ENCODE measurements at regions not wholly inside any gene's neighbourhood (a gene's known extent, or its start where the extent isn't known, plus 50 kb on each side); places are given as distances from the start of the nearest gene placed in this dataset.

DNA sequence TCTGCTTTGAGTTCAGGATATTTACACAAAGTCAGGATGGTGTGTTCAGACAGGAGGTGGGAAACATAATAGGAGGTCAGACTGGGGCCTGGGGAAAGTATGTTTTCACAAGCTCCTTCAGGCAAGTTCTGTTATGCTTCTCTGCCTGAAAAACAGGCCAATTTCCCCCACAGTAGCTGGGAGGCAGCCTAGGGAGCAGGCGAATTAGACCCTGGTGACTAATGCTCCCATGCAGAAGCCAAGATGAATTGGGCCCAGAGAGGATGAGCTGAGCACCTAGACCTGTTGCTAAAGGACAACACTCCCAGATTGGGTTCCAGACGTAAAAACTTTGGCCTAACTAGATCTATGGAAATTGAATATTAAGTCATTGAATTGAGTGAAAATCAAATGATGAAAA is 142.2 kb upstream of the MAP3K7 start:
- in situ Hi-C loops (cut with HindIII; ENCODE audit: low sequenced_read_pairs), result no loop called here
- TF ChIP-seq, protein P1, sequence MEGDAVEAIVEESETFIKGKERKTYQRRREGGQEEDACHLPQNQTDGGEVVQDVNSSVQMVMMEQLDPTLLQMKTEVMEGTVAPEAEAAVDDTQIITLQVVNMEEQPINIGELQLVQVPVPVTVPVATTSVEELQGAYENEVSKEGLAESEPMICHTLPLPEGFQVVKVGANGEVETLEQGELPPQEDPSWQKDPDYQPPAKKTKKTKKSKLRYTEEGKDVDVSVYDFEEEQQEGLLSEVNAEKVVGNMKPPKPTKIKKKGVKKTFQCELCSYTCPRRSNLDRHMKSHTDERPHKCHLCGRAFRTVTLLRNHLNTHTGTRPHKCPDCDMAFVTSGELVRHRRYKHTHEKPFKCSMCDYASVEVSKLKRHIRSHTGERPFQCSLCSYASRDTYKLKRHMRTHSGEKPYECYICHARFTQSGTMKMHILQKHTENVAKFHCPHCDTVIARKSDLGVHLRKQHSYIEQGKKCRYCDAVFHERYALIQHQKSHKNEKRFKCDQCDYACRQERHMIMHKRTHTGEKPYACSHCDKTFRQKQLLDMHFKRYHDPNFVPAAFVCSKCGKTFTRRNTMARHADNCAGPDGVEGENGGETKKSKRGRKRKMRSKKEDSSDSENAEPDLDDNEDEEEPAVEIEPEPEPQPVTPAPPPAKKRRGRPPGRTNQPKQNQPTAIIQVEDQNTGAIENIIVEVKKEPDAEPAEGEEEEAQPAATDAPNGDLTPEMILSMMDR (IDR thresholded peaks at IDR 0.05; ENCODE audit: low read depth, low read length), result no peak
- no peak overlapping the region for H3K4me3 ChIP-seq (ENCODE audit: low read depth, low read length)
- DNase-seq (ENCODE audit: low read depth, low spot score), result no peak

DNA sequence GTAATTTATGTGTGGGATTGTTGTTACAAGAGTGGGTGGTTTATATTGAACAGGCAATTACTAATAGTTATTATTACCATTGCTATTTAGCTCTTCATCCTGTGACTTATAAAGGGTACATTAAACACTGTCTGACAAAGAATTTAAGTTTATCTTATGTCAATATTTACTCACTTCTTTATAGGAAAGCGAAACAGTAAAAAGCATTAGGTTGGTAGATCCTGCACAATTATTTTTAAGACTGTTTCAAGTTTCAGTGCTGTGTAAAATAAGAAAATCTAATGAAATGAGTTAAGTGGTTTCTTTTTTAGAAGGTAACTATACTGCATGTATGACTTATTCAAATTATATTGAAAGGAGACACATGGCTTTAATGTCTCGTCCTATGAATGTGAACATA is 135.8 kb upstream of the MAP3K7 start:
- DNase-seq (ENCODE audit: low read depth, low spot score), result no peak
- H3K4me3 ChIP-seq (ENCODE audit: low read depth, low read length), result no peak overlapping the region
- in situ Hi-C loops (cut with HindIII; ENCODE audit: low sequenced_read_pairs), result no loop called here
- TF ChIP-seq, protein P1 (IDR thresholded peaks at IDR 0.05; ENCODE audit: low read depth, low read length), result no peak

DNA sequence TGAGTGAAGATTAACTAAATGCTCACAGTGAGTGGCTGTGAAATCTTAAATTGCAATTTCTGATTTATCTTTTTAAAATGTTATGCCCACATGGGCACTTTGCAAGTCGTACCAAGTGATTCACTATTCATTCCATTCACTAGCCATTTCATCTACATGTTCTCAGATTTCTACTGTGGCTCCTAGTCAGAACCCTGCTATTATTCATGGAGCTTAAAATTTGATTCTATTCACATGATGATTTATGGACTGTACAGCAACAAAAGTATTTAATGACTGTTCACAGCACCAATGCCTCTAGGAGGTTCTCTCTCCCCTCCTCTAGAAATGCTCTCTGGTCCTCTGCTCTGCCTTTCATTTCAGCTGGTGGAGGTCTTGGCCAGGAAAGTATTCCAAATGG is 133.5 kb upstream of the MAP3K7 start:
- in situ Hi-C loops (cut with HindIII; ENCODE audit: low sequenced_read_pairs), result no loop called here
- DNase-seq (ENCODE audit: low read depth, low spot score), result no peak
- no peak overlapping the region for H3K4me3 ChIP-seq (ENCODE audit: low read depth, low read length)
- TF ChIP-seq, protein P1 (IDR thresholded peaks at IDR 0.05; ENCODE audit: low read depth, low read length), result no peak

DNA sequence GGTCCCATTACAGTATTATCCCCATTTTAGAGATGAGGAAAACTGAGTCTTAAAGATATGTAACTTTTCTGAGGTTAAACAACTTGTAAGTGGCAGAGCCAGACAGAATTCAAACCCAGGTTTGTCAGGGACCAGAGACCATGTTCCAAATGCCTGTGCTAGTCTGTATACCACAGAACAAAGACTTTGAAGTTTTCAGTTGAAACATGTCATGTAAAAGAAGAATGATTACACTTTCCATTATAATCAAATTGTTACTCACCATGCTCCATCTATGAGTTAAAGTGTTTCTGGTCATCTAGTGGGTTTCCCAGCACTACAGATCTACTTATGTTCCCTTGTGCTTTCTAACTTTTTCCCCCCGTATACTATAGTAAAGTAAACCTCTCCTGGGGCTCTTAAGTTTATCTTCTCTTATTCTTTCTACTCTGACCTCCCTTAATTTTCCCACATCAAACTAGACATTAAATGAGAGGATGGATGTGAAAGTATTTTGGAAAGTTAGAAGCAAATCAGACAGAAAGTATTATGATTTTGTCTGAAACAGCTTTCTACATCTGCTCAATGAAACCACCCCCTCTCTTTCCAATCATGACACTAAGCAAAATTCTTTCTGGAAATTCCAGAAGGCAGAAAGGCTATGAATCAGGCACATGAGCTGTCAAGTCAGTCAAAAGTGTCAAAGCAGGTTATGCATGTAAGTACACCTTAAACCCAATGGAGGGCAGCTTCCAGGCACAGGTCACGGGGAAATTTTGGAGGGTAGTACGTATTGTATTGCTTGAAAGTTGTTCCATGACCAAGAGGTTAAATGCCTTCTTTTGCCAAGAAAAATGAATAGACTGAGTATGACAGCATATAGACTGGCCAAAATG is 132.7 kb upstream of the MAP3K7 start:
- no peak for DNase-seq (ENCODE audit: low read depth, low spot score)
- TF ChIP-seq, protein P1 (IDR thresholded peaks at IDR 0.05; ENCODE audit: low read depth, low read length), result no peak
- H3K4me3 ChIP-seq (ENCODE audit: low read depth, low read length), result no peak overlapping the region
- in situ Hi-C loops (cut with HindIII; ENCODE audit: low sequenced_read_pairs), result no loop called here

DNA sequence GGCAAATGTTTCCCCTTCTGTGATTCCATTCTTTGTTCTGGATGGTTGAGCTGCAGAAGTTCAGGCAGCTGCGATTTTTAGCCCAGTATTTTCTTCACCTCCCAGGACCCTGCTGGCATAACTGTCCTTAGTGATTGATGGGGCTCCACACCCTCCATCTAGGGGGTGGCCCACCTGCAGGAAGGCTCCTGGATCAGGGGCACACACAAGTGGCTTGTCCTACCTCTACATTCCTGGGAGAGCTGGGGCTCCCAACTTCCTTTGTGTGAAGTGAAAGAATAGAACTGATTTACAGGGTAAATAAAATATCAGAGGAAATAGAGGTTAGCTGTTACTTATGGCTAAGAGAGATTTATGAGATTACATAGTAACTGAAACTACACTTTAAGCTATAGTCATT is 129.5 kb upstream of the MAP3K7 start:
- no peak for DNase-seq (ENCODE audit: low read depth, low spot score)
- TF ChIP-seq, protein P1 (IDR thresholded peaks at IDR 0.05; ENCODE audit: low read depth, low read length), result no peak
- in situ Hi-C loops (cut with HindIII; ENCODE audit: low sequenced_read_pairs), result no loop called here
- H3K4me3 ChIP-seq (ENCODE audit: low read depth, low read length), result no peak overlapping the region

DNA sequence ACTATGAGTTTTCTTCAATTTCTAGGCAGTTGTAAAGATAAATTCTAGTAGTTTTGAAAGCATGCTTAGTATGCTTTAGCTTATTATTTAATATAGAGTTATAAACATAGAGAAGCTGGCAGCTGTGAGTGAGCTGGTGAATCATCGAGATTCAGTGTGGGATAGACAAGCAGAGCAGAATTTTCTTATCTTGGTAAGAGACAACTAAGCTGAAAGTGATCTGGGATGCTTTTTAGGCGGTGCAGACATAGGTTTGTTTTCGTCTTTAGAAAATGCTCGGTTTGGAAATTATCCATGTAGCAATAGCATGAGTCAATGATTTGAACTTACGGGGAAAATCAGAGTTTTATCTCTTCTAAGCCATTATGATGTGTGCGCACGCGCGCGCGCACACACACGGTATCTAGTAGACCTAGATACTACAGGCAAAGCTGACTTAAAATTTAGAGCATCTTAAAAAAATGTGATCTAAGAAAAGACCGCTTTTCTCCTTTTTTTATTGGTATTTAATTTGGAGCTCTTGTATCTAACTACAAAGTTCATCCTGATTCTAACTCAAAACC is 128.3 kb upstream of the MAP3K7 start:
- no peak overlapping the region for H3K4me3 ChIP-seq (ENCODE audit: low read depth, low read length)
- no peak for DNase-seq (ENCODE audit: low read depth, low spot score)
- TF ChIP-seq, protein P1 (IDR thresholded peaks at IDR 0.05; ENCODE audit: low read depth, low read length), result no peak
- in situ Hi-C loops (cut with HindIII; ENCODE audit: low sequenced_read_pairs), result no loop called here

Data from astrocyte of the spinal cord (primary cell).